ENCODE measurements at regions not wholly inside any gene's neighbourhood (a gene's known extent, or its start where the extent isn't known, plus 50 kb on each side); places are given as distances from the start of the nearest gene placed in this dataset.

DNA sequence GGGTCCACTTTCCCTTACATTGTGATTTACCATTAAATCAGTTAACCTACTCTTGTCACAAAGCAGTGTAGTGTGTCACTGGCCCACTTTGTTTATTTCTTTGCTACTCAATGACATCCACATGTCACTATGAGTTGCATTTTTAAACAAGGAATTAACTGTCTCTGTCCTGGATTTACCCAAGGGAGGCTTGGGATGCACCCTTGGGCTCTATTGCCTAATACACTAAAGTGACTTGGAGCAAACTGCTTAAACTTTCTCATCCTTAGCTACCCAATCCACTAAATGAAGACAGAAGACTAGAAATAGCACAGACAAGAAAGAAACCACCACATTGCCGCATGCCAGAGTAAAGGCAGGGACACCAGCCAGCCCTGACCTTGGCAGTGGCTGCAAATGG, 136.2 kb upstream of the TIAM1 start:
- TF ChIP-seq, protein P1, sequence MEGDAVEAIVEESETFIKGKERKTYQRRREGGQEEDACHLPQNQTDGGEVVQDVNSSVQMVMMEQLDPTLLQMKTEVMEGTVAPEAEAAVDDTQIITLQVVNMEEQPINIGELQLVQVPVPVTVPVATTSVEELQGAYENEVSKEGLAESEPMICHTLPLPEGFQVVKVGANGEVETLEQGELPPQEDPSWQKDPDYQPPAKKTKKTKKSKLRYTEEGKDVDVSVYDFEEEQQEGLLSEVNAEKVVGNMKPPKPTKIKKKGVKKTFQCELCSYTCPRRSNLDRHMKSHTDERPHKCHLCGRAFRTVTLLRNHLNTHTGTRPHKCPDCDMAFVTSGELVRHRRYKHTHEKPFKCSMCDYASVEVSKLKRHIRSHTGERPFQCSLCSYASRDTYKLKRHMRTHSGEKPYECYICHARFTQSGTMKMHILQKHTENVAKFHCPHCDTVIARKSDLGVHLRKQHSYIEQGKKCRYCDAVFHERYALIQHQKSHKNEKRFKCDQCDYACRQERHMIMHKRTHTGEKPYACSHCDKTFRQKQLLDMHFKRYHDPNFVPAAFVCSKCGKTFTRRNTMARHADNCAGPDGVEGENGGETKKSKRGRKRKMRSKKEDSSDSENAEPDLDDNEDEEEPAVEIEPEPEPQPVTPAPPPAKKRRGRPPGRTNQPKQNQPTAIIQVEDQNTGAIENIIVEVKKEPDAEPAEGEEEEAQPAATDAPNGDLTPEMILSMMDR (IDR thresholded peaks at IDR 0.05 in 4 of 5, conservative IDR thresholded peaks at IDR 0.05 in 1 of 5): no peak
- no peak for TF ChIP-seq POLR2A (IDR thresholded peaks at IDR 0.05)
